Activated CD4-positive, alpha-beta T cell treated with anti-CD3 and anti-CD28 coated beads, Interleukin-2, amount 50 U/mL, for 24 hours (primary cell): ENCODE measurements at regions not wholly inside any gene's neighbourhood (a gene's known extent, or its start where the extent isn't known, plus 50 kb on each side); places are given as distances from the start of the nearest gene placed in this dataset.

Experiments used
- DNase-seq, 2 donors: peaks; one replicate each; pipeline ENCODE4 v3.0.0-alpha.2; 2020; ENCODE audit warnings: low read depth in 1 of 2, low spot score in 1 of 2

DNA sequence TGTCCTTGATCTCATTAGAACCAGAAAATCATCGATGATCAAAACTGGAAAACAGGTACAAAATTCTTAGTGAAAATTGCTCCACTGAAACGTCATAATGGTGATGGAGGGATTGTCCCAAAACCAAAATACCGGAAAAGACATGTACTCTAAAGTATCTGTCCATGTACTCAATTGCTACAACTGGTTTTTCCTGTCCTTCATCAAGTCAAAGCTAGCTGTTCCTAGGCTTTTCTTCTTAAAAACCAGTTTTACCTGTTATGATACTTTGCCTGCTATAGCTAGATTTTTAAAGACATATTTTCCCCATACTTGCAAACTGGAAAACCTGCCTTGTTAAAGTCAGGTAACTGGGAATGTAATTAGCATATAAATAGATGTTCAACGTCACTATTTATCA, 50.5 kb upstream of the LRRC1 start:
- DNase-seq = no peak

DNA sequence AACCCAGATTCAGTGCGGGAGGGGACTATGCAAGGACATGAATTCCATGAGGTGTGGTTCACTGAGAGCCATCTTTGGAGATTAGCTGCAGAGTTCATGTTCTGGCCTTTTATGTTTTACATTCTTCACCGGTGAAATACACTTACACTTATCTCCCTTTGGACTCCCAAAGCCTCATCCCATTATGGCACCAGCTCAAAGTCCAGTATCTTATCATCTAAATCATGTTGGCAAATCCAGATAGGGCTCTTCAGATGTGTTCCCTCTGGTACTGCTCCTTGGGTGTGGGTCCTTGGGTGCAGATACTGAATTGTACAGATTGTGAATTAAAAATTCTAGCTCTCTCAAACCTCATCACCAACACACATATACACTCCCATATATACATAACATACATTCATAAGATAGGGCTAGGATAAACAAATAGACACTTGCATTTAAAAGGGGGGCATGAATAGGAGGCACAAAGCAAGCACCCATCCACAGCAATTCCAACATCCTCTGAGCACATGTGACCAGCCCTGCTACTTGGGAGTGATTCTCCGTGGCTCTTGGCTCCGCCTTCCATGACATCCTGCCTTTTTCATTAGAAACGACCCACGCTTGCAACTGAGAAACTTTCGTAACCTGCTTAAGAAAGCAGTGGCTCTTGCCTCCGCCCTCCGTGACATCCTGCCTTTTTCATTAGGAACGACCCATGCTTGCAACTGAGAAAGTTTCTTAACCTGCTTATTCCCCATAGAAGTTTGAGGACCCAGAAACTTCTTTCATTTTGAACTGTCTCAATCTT, 53.6 kb upstream of the LRRC1 start:
- no peak for DNase-seq

DNA sequence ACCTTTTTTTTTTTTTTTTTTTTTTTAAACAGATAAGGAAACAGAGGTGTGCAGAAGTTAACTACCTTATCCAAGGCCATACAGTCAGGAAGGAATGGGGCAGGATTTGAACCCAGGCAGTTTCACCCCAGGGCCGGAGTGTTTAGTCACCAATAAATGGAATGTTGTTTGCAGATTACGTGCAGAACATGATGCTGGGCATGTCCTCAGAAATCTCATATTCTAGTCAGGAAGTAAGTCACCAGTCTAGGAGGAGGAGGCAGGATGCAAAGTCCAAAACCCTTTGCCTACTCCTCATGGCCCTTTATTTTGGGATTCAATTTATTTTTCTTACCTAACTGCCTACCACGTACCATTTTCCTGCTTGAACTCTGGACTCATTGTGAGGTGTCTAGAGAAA, 57.1 kb upstream of the LRRC1 start:
- DNase-seq = no peak

DNA sequence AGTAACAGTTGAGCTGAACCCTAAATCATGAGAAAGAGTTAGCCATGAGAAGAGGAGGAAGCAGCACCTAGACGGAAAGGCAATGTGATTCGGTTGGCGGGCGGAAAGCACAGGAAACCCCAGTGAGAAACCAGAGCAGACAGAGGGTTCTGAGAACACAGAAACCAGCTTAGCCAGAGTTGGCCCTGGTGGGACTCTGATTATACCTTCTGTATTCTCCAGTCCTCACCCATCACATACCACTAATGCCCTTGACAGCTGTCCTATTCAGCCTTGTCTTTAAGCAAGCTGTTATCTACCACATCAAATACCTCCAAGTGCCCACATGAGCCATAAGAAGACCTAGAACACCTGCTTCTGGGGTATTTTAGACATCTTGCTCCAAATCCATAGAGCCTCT, 58.9 kb upstream of the LRRC1 start:
- DNase-seq = no peak

DNA sequence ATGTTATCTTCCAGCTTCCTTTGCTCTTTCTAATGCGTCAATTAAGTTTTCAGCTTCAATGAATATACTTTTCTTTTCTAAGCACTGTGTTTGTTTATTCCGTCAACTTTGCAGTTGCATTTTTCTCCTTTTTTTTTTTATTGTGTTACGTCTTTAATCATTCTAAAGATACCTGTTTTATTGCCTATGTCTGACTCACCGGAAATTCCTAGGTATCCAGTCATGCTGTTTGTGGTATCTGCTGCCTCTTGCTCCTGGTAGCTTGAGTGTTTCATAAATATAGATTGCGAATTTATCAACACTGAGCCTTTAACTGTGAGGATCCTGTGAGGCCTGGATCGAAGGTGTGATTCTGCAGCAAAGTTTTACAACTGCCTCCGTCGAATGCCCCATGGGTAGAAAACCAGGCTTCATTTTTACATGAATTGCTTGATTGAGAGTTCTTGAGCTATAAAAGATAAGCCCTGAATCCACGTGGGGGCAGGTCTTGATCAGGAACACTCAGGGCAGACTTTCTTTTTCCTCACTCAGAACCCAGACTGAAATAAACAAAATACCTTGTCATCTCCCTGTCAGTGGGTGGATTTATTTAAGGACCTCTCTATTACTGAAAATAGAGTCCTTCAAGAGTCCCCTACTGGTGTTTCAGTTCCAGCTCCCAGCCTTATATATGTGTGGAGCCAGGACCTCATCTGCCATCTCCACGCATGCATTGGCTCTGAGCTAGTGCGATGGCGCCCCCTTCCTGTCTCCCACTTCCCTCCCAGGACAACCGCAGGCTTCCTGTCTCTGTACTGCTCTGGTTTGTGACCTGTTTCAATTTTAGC, 60.1 kb upstream of the LRRC1 start:
- no peak for DNase-seq

DNA sequence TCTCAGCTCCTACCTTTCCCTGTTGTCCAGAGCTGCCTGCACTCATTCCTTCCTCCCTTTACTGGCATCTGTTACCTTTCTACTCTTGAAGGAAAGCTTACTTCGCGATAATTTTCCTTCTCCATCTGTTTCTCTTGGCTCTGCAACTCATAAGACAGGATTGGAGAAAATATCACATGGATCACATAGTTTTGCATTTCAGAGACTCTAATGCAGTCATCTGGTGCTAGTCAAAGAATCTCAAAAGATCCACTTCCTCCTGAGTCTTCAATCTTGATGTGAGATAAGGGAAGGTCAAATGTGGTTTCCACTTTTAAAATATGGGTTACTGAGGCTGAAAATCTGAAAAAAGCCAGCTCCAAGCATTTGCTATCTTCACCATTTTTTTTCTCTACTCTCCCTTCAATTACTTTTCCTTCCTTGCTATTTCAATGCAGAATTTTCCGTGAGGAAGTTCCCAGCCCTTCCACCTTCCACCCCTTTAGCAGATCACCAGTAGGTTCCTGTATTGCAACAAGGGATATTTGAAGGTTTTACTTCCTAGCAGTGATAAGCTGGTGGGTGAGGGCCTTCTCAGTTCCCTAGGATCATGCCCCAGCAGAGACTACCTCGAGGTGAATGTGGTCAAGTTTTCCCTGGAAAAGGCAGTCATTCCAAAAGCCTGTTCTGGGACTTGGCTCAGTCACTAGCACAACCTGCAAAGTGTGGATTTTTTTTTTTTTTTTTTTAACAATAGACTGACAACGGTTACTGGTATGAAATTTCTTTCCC, 62.8 kb upstream of the LRRC1 start:
- no peak for DNase-seq

DNA sequence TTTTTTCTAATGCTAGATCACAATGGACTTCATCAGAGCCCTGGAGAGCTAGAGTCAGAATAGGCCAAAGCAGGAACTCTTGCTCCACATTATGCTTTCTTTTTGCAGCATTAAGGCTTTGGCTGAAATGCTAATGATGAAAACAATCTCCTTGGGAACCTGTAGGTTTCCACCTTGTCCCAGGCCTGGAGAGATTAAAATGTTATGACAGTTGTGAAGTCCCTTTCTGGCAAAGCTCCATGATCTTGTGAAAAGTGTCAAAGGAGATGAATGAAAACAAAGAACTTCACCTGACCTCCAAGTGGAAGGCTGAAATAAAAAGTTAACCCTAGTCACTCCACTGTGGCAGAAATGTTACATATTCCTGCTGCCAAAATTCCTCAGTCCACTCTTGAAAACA, 64.0 kb upstream of the LRRC1 start:
- DNase-seq = no peak

DNA sequence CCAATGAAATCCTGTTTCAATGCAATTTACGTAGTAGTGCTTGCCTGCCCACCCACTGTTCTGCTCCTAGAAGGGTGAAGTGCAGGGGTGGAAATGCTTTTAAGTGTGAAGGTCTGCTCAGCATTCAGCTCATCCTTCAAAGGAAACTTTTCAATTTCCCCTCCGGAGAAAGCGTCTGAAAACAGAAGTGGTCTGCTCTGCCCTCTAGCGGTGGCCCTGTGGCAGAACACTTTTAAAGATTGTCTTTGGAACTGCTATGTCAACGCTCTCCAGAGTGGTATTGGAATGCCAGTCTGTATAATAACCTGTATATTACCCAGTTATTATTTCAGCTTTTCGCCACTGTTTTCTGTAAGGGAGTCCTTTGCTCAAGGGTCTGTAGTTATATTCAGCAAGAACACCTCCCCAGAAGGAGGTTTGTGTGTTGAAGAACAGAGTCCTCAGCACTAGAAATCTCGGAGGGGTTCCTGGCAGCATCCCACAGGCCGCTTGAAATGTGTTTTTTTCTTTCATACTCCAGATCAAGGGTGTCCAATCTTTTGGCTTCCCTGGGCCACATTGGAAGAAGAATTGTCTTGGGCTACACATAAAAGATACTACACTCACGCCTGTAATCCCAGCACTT, 63.1 kb upstream of the KLHL31 start:
- DNase-seq = peak in 1 of 2 donors; percentile 19

DNA sequence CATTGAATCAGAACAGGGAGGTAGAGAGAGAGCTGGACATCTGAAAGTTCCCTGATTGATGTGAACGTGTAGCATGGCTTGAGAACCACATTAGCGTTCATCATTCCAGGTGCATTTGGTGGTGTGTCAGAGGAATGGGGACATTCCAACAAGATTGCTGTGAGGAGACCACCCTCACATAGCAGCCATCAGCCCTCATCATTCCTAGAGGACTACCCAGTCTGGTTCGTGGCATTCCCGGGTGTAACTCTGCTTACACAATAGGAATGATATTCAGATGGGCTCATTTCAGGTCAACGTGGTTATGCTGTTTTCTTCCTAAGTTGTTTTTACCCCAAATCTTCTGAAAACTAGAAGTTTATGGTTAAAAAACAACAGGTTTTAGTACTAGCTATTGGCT, 62.2 kb upstream of the KLHL31 start:
- DNase-seq = no peak

DNA sequence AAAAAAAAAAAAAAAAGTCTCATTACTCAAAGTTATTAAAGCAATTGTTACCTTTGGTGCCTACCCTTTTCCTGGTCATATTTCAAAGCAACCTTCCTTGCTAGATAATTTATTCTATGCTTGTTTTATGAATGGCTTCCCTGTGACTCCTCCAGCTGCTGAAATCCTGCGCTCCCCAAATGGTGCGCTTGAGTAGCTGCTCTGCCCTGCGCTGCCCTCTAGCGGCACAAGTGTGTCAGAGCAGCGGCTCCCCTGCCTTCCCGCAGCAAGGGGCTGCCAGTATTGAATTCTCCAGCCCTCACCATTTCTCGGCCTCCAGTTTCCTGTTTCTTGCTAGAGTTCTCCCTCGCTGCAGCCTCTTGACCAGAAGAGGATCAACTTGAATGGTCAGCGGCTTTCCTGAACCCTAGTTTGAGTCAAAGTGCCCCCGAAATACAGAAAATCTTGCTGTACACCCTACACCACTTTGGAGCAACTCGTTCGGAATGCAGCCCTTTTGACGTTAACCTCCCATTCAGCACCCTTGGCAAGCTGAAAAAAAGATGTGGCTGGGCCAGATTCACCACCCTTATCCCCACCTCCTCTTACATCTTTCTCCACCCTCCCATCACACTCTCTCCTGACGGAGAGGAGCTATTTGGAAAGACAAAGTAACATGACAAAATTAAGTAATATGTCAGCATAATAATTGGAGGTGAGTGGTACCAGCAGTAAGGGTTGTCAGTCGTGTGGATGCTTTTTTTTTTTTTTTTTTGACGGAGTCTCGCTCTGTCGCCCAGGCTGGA, 60.4 kb upstream of the KLHL31 start:
- peak; percentile 56 to 73 for DNase-seq

DNA sequence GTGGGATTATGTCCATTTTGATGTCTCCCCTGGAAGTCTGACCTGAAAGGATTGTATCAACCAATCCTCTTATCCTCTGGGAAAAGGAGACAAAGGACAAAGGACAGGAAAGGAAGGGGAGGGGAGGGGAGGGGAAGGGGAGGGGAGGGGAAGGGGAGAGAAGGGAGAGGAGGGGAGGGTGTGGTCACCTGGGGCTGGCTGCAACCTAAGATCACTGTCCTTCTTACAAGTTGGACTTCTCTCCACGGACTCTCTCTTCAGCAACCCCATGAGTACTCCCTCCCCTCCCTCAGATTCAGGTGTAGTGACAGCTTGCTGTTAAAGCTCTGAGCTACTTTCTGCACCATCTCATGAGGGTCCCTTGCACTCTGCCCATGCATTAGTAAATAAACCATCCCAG, 58.9 kb upstream of the KLHL31 start:
- no peak for DNase-seq

DNA sequence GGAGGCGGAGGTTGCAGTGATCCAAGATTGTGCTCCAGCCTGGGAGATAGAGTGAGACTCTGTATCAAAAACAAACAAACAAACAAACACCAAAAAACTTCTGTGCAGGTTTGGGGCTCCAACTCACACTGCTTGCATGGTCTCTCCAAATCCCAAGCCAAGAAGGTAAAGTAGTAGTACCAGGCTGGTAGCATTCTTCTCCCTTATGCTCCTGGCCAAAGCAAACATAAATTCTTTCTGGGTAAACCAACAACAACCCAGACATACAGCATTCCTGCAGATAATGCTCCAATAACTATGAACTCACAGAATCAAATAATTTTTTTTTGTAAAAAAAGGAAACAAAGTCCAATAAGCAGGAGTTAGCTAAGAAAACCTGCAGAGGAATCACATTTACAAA, 57.8 kb upstream of the KLHL31 start:
- no peak for DNase-seq

DNA sequence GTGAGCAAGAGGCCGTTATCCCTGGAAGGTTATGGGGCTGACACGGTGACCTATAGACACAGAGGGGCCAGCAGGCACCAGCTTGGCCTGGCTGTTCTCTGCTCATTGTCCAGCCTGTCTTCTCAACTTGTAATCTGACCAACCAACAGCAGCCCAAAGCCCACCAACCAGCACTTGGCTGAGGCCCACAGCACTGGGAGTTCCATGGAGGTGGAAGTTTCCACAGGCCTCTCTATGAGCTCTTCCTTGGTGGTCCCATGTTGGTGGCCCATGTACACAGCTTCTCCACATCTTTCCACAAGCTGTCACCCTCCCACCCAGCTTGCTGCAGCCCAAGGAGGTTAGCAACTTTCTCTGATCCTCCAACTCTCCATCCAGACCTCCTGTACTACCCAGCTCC, 56.2 kb upstream of the KLHL31 start:
- DNase-seq = no peak

DNA sequence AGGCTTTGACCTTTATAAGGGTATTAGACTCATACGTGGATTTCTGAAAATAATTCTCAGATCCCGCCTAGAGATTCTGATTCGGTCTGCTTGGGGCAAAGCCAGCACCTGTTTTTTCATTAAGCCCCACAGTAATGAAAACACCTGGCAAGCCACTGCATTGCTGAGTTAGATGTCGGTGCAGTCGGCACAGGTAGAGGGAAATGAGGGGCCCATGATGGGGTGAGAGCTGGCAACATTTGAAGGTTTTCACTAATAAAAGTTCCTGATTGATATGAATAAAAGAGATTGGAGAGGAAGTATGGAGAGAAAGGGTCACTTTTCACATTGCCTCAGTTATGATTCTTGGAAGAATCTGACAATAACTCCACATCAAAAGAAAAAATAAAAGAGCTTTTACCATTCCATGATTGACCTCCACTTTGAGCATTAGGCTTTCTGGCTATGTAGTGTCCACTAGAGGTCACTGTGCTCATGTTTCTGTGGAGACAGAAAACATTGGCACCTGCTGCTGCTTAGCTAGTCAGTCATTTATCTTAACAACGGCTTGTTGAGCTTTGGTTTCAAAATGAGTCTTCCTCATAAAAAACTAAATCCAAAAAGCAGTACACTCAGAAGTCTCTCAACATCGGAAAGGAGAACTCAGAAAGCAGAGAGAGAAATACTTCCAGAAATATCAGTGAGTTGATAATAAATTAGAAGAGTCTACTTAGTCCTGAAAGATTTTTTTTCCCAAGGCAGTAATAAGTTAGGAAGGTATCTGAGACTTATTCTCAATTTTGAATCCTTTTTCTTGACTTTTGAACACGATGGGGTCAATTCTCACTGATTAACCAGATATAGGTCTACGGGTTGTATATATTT, 53.3 kb upstream of the KLHL31 start:
- peak in 1 of 2 donors; percentile 21 for DNase-seq

DNA sequence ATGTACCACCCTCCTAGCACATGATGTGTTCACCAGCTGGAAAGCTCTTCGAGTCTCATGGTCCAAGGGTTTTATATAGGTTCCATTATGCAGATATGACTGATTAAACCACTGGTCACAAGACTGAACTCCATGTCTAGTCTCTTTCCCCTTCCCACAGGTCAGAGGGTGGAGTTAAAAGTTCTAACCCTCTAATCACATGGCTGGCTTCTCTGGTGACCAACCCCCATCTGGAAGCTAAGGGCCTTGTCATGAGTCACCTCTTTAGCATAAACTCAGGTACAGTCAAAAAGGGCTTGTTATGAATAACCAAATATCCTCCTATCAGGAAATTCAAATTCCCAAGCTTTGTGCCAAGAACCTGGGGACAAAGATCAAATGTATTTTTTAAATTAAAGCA, 52.0 kb upstream of the KLHL31 start:
- no peak for DNase-seq

DNA sequence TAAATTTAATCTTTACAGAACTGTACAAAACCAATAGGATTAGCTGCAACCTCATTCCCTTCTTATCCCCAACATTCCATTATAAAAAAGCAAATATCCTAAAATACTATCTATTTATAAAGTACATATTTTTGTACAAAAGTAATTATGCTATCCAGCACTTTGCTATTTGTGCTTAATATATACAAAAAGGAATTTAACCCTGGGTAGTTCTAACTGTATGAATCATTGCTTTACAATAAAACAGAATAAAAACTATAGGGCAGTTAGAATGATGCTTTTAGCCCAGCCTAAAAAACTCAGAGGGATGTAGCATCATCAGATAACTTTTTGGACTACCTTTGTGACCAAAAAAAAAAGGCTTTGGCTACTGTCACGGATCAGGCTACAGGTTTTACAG, 49.9 kb upstream of the KLHL31 start:
- DNase-seq = no peak
